GM10248 (cell line): ENCODE measurements at regions not wholly inside any gene's neighbourhood (a gene's known extent, or its start where the extent isn't known, plus 50 kb on each side); places are given as distances from the start of the nearest gene placed in this dataset.
"Not testable (repeated sequence)": the region's sequence is repeated elsewhere in the genome, so short reads cannot be mapped to it uniquely, and the experiment has no call there.

Source experiments
- CTCF ChIA-PET: fragments of 300-600 bp; sonication (Branson Sonifier 250); formaldehyde crosslinking; extraction: SDS; loops from one replicate; lab custom pipeline; 2021; ENCODE audit warnings: antibody characterized with exemption; lab: Yijun Ruan, JAX
- POLR2A ChIA-PET: fragments of 350-650 bp; sonication (Branson Sonifier 250); formaldehyde crosslinking; extraction: SDS; loops from one replicate; lab custom pipeline; 2020; ENCODE audit warnings: antibody characterized with exemption; lab: Yijun Ruan, JAX
- DNase-seq: peaks from one replicate; pipeline ENCODE4 v3.0.0; 2012; ENCODE audit errors: extremely low spot score
- CTCF ChIP-seq: IDR thresholded peaks from 2 replicates; pipeline ENCODE4 v1.5.1; 2012; ENCODE audit warnings: mild to moderate bottlenecking, low read depth; ENCODE audit errors: extremely low read depth, missing control alignments, control extremely low read depth

GRCh38 chr4:57355101-57355665 is 245.0 kb upstream of the IGFBP7 start:
- POLR2A ChIA-PET = no interaction called here
- no peak for DNase-seq
- CTCF ChIA-PET = no interaction called here
- TF ChIP-seq CTCF = no peak

GRCh38 chr4:57351731-57352130 is 241.5 kb upstream of the IGFBP7 start:
- POLR2A ChIA-PET = no interaction called here
- no peak for DNase-seq
- no peak for TF ChIP-seq CTCF
- CTCF ChIA-PET = no interaction called here

GRCh38 chr4:57344296-57344695 is 234.1 kb upstream of the IGFBP7 start:
- no peak for TF ChIP-seq CTCF
- POLR2A ChIA-PET = no interaction called here
- no peak for DNase-seq
- CTCF ChIA-PET = interaction anchor here (1.1 kb wide), 1 partner anchor 11 kb away, joined by 4 read pairs; no protein-coding TSS in a partner anchor

DNA sequence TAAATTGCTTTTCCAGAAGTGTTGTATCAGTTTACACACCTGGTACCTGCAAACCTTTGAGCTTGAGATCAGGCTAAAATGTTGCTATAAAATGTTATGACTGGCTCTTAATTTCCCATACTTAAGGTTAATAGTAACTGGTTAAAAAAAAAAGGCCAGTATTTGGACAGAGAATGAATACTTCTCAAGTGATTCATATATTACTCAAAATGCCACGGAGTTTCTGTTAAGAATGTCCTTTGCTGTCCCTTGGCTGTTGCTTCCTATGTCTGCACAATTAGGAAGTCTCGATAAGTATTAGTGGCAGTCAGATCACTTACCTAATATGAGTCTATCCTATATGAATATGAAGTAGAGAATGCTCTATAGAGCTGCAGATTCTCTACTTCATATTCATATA is 232.2 kb upstream of the IGFBP7 start:
- ChIA-PET POLR2A (no interaction called here), CTCF (no interaction called here)
- no peak for TF ChIP-seq CTCF
- no peak for DNase-seq

- CTCF ChIA-PET, DNase-seq, POLR2A ChIA-PET: not testable (repeated sequence)
Observed at GRCh38 chr4:57338861-57339260, 228.7 kb upstream of the IGFBP7 start.

DNA sequence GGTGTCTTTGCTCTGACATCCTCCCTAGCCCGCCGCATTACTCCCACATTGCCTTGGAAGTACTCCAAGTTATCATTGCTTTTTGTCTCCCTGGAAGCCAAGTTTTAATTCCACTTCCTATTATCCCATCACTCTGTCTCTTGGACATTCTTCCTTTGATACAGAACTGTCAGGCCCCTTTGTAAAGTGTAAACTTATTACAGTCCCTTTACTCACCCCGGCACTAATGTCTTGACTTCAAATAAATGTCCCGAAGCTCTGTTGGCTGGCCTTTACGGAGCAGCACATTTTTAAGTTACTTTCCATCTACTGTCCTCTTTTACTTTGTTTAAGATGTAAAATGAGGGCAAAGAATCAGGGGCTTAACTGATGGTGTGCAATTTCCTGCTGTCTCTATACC is 223.5 kb upstream of the IGFBP7 start:
- CTCF ChIA-PET = interaction anchor here (1.2 kb wide), 1 partner anchor 10 kb away, joined by 4 read pairs; no protein-coding TSS in a partner anchor
- POLR2A ChIA-PET = no interaction called here
- no peak for DNase-seq
- no peak for TF ChIP-seq CTCF

- no peak for DNase-seq
- TF ChIP-seq CTCF = no peak
- POLR2A ChIA-PET = no interaction called here
- CTCF ChIA-PET = no interaction called here
Observed at GRCh38 chr4:57331959-57332358, 221.8 kb upstream of the IGFBP7 start.
